GM12865 (cell line): ENCODE measurements at regions not wholly inside any gene's neighbourhood (a gene's known extent, or its start where the extent isn't known, plus 50 kb on each side); places are given as distances from the start of the nearest gene placed in this dataset.

Source experiments
- DNase-seq: peaks from one replicate; pipeline ENCODE4 v3.0.0; 2010; ENCODE audit warnings: low read depth
- H3K4me3 ChIP-seq: 2 replicates; pipeline ENCODE4 v1.5.1; 2011; ENCODE audit warnings: mild to moderate bottlenecking, low read depth, low read length, control low read depth
- TF ChIP-seq, protein P1 (sequence below): IDR thresholded peaks from 2 replicates; pipeline ENCODE4 v1.5.1; 2011; ENCODE audit warnings: low read length, control low read depth, low read depth, inconsistent platforms; ENCODE audit not compliant: insufficient read depth; ENCODE audit errors: missing control alignments

DNA sequence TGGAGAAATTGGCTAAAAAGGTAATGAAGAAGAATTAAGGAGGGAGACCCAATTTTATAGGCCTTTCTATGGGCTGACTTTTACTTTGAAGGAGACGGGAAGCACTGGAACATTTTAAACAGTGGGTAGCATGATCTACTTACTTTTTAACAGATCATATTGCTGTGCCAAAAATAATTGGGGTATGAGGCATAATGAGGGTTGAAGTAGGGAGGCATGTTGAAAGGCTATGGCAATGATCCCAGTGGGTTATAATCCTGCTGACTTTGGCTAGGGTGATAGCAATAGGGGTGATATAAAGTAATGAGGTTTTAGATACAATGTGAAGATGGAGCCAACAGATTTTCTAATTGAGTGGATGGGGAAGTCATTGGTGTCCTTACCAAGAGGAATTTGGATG lies 73.2 kb downstream of the GPR37 start:
- H3K4me3 ChIP-seq, result no peak overlapping the region
- no peak for DNase-seq
- TF ChIP-seq, protein P1, sequence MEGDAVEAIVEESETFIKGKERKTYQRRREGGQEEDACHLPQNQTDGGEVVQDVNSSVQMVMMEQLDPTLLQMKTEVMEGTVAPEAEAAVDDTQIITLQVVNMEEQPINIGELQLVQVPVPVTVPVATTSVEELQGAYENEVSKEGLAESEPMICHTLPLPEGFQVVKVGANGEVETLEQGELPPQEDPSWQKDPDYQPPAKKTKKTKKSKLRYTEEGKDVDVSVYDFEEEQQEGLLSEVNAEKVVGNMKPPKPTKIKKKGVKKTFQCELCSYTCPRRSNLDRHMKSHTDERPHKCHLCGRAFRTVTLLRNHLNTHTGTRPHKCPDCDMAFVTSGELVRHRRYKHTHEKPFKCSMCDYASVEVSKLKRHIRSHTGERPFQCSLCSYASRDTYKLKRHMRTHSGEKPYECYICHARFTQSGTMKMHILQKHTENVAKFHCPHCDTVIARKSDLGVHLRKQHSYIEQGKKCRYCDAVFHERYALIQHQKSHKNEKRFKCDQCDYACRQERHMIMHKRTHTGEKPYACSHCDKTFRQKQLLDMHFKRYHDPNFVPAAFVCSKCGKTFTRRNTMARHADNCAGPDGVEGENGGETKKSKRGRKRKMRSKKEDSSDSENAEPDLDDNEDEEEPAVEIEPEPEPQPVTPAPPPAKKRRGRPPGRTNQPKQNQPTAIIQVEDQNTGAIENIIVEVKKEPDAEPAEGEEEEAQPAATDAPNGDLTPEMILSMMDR, result no peak

DNA sequence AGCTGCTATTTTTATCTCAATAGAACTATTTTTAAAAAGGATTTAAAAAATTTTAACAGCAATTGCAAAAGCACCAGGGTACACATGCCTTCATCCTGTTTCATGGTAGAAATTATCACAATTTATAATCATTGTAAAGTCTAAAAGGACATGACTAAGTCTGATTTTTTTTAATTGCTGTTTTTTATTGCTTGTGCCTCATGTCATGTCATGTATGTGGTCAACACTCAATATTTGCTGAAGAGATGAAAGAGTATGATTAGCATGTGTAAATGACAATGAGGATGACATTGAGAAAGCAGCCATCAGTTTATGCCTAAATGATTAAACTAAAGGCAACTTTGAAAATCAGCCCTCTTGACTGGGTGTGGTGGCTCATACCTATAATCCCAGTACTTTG lies 74.8 kb downstream of the GPR37 start:
- DNase-seq, result no peak
- H3K4me3 ChIP-seq, result no peak overlapping the region
- TF ChIP-seq, protein P1, result no peak

DNA sequence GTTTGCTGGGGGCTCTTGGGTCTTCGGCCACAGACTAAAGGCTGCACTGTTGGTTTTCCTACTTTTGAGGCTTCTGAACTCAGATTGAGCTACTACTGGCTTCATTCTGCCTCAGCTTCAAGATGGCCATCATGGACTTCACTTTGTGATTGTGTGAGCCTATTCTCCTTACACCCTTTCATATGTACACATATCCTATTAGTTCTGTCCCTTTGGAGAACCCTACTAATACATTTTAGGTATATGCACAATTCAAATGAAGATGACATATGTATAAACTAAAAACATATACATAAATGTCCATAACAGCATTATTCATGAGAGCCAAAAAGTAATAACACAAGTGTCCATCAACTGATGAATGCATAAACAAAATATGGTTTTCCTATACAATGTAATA lies 75.7 kb downstream of the GPR37 start:
- TF ChIP-seq, protein P1, result no peak
- DNase-seq, result no peak
- no peak overlapping the region for H3K4me3 ChIP-seq

DNA sequence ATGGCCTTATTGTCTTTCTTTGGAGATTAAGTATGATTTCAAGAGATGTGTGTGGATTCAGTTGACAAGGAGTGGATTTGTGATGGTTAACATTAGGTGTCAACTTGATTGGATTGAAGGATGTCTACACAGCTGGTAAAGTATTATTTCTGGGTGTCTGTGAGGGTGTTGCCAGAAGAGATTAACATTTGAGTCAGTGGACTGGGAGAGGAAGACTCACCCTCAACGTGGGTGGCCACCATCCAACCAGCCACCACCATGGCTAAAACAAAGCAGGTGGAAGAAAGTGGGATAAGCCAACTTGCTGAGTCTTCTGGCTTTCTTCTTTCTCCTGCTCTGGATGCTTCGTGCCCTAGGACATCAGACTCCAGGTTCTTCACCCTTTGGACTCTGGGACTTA lies 76.1 kb downstream of the GPR37 start:
- H3K4me3 ChIP-seq, result no peak overlapping the region
- TF ChIP-seq, protein P1, result no peak

DNA sequence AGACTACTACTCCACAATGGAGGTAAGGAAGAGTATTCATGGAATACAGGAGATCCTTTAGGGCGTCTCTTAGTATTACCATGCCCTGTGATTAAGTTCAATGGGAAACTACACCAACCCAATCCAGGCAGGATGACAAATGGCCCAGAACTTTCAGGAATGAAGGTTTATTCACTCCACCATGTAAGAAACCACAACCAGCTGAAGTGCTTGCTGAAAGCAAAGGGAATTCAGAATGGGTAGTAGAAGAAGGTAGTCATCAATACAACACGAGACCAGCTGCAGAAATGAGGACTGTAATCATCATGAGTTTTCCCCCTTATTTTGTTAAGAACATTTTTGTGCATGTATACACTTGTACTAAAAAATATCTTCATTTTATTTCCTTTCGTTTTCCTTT lies 76.6 kb downstream of the GPR37 start:
- DNase-seq, result no peak
- TF ChIP-seq, protein P1, result no peak
- H3K4me3 ChIP-seq, result no peak overlapping the region

More for the DNA sequence above, 76.1 kb downstream of the GPR37 start:
- DNase-seq, result no peak

DNA sequence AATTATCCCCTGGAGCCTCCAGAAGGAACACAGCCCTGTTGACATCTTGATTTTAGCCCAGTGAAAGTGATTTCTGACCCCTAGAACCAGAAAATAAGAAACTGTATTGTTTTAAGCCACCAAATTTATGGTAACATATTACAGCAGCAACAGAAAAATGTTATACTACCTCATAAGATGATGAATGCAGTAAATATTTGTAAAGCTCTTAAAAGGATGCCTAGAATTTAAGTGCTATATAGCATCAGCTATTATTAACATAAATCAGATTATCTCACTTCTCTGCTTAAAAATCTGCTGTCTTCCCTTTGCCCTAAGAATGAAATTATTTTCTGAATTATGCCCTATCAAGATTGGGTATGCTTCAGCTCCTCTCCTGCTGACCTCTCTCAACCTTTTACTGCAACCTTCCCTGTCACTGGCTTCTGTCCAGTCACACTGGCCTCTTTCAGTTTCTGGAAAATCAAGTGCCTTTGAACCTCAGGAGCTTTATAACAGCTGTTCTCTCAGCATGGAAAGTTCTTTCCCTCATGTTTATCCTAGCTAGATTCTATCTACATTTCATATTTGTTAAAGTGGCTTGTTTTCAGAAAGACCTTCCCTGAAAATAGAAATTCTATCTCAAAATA lies 78.9 kb downstream of the GPR37 start:
- no peak for DNase-seq
- TF ChIP-seq, protein P1, result no peak
- no peak overlapping the region for H3K4me3 ChIP-seq

DNA sequence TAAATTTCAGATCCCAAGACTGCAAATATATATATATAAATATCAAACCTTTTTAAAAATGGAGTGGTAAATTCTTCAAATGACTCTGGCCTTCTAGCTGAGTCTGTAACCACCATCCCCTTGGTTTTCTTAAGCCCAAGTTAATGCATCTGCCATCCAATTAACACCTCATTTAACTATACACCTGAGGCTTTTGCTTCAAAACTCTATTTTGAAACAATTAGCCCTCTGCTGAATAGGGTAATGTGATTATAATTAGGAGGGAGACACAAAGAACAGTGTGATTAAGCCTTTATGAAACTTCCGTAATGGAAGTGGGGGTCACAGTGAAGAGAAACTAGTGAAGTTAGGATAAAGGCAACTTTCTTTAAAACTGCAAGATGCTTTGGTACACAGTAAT lies 83.6 kb downstream of the GPR37 start:
- no peak overlapping the region for H3K4me3 ChIP-seq
- TF ChIP-seq, protein P1, result no peak
- no peak for DNase-seq
